Tibial artery (tissue), 4 donors: ENCODE measurements at regions not wholly inside any gene's neighbourhood (a gene's known extent, or its start where the extent isn't known, plus 50 kb on each side); places are given as distances from the start of the nearest gene placed in this dataset.

Experiments used
- DNase-seq, 2 donors: peaks; one replicate each; pipeline ENCODE4 v3.0.0-alpha.2; 2019
- H3K27ac ChIP-seq, 2 donors: fragments of 200-600 bp; sonication (generic) in 1 of 2; 1 replicate in 1 of 2; 2 replicates in 1 of 2; pipeline ENCODE4 v1.5.1; 2018 to 2019; ENCODE audit warnings: mild to moderate bottlenecking in 1 of 2
- H3K27me3 ChIP-seq, 2 donors: fragments of 200-600 bp; sonication (generic) in 1 of 2; one replicate each; pipeline versions ENCODE4 v1.5.1 to v1.6.0; 2016 to 2019
- H3K36me3 ChIP-seq, 3 donors: fragments of 200-600 bp; sonication (generic) in 2 of 3; one replicate each; pipeline ENCODE4 v1.5.1; 2016 to 2019; ENCODE audit warnings: mild to moderate bottlenecking in 2 of 3
- H3K4me1 ChIP-seq, 4 donors: fragments of 200-600 bp; sonication (generic) in 2 of 4; 1 replicate in 3 of 4; 2 replicates in 1 of 4; pipeline ENCODE4 v1.5.1; 2016 to 2019
- H3K4me3 ChIP-seq, 2 donors: fragments of 200-600 bp; sonication (generic) in 1 of 2; 1 replicate in 1 of 2; 2 replicates in 1 of 2; pipeline ENCODE4 v1.5.1; 2018 to 2019; ENCODE audit warnings: mild to moderate bottlenecking in 2 of 2
- H3K9me3 ChIP-seq, 3 donors: fragments of 200-600 bp; sonication (generic) in 1 of 3; one replicate each; pipeline ENCODE4 v1.5.1; 2016 to 2019
- CTCF ChIP-seq, 2 experiments: fragments of 200-600 bp in 1 of 2; fragments of 450-650 bp in 1 of 2; IDR thresholded peaks; one replicate each; pipeline ENCODE4 v1.5.1; 2017 to 2019; ENCODE audit warnings: antibody characterized with exemption in 2 of 2, mild to moderate bottlenecking in 1 of 2, moderate library complexity in 1 of 2
- intact Hi-C: fragments of 100-400 bp; cut with DNase I; formaldehyde crosslinking; loops from one replicate; pipeline ENCODE4 v1.15.0; 2023; ENCODE audit warnings: low total_unique reads

- no peak for DNase-seq
- H3K27me3 ChIP-seq: no peaks in the 10 kb centered on the region
- H3K9me3 ChIP-seq: no peaks in the 10 kb centered on the region
- no peak for TF ChIP-seq CTCF (IDR thresholded peaks at IDR 0.05)
- intact Hi-C loops: no loop called here
- no peaks in the 10 kb centered on the region for H3K4me1 ChIP-seq
- no peak overlapping the region for H3K4me3 ChIP-seq
- no peaks in the 10 kb centered on the region for H3K36me3 ChIP-seq
- H3K27ac ChIP-seq: no peak overlapping the region
These were observed 962.6 kb downstream of the LRFN5 start for GRCh38 chr14:42569227-42569626.

- no peaks in the 10 kb centered on the region for H3K27me3 ChIP-seq
- H3K4me1 ChIP-seq: no peaks in the 10 kb centered on the region
- no peak overlapping the region for H3K27ac ChIP-seq
- no peak for DNase-seq
- no peak overlapping the region for H3K4me3 ChIP-seq
- H3K36me3 ChIP-seq: no peaks in the 10 kb centered on the region
- no peak for TF ChIP-seq CTCF (IDR thresholded peaks at IDR 0.05)
- no peaks in the 10 kb centered on the region for H3K9me3 ChIP-seq
- intact Hi-C loops: no loop called here
These were observed 958.9 kb downstream of the LRFN5 start for GRCh38 chr14:42565556-42565955.

GRCh38 chr14:42563313-42563712, 956.6 kb downstream of the LRFN5 start:
- Histone ChIP-seq H3K4me3 (no peak overlapping the region), H3K4me1 (no peaks in the 10 kb centered on the region), H3K36me3 (no peaks in the 10 kb centered on the region), H3K9me3 (no peaks in the 10 kb centered on the region), H3K27me3 (no peaks in the 10 kb centered on the region), H3K27ac (no peak overlapping the region)
- no peak for TF ChIP-seq CTCF (IDR thresholded peaks at IDR 0.05)
- DNase-seq: no peak
- intact Hi-C loops: no loop called here

- Histone ChIP-seq H3K9me3 (no peaks in the 10 kb centered on the region), H3K27me3 (no peaks in the 10 kb centered on the region)
These were observed 949.9 kb downstream of the LRFN5 start for GRCh38 chr14:42556551-42556950.

GRCh38 chr14:42555365-42555764, 948.7 kb downstream of the LRFN5 start:
- no peak for DNase-seq
- intact Hi-C loops: no loop called here
- TF ChIP-seq CTCF (IDR thresholded peaks at IDR 0.05): no peak
- no peaks in the 10 kb centered on the region for H3K36me3 ChIP-seq
- H3K4me1 ChIP-seq: no peaks in the 10 kb centered on the region
- no peak overlapping the region for H3K27ac ChIP-seq
- H3K4me3 ChIP-seq: no peak overlapping the region
- H3K9me3 ChIP-seq: no peaks in the 10 kb centered on the region
- H3K27me3 ChIP-seq: no peaks in the 10 kb centered on the region

More at GRCh38 chr14:42556551-42556950, 949.9 kb downstream of the LRFN5 start:
- intact Hi-C loops: no loop called here
- H3K36me3 ChIP-seq: no peaks in the 10 kb centered on the region
- no peaks in the 10 kb centered on the region for H3K4me1 ChIP-seq
- DNase-seq: no peak
- TF ChIP-seq CTCF (IDR thresholded peaks at IDR 0.05): no peak
- H3K27ac ChIP-seq: no peak overlapping the region
- no peak overlapping the region for H3K4me3 ChIP-seq

GRCh38 chr14:42554091-42554490, 947.4 kb downstream of the LRFN5 start:
- intact Hi-C loops: no loop called here
- no peaks in the 10 kb centered on the region for H3K4me1 ChIP-seq
- TF ChIP-seq CTCF (IDR thresholded peaks at IDR 0.05): no peak
- DNase-seq: no peak
- H3K27me3 ChIP-seq: no peaks in the 10 kb centered on the region
- no peaks in the 10 kb centered on the region for H3K9me3 ChIP-seq
- no peak overlapping the region for H3K27ac ChIP-seq
- no peak overlapping the region for H3K4me3 ChIP-seq
- no peaks in the 10 kb centered on the region for H3K36me3 ChIP-seq
